ENCODE measurements at regions not wholly inside any gene's neighbourhood (a gene's known extent, or its start where the extent isn't known, plus 50 kb on each side); places are given as distances from the start of the nearest gene placed in this dataset.

- ATAC-seq (ENCODE audit: low read depth) (no peak), DNase-seq (no peak)
- POLR2A ChIA-PET, result no interaction called here
- H3K27ac Mint-ChIP-seq, result no peak overlapping the region
- no peaks in the 10 kb centered on the region for H3K27me3 Mint-ChIP-seq
- peaks cover 5% of the 10 kb centered on the region for H3K9me3 Mint-ChIP-seq
- H3K36me3 Mint-ChIP-seq, result no peaks in the 10 kb centered on the region
- peaks cover 2% of the 10 kb centered on the region for H3K4me1 Mint-ChIP-seq
- peak overlapping the region; percentile 15 for H3K4me3 Mint-ChIP-seq
Observed at GRCh38 chr14:46490238-46490685, 161.3 kb downstream of the RPL10L start.

GRCh38 chr14:46488374-46488773, 163.2 kb downstream of the RPL10L start:
- H3K9me3 Mint-ChIP-seq, result peaks cover 5% of the 10 kb centered on the region
- H3K4me3 Mint-ChIP-seq, result no peak overlapping the region
- H3K27me3 Mint-ChIP-seq, result no peaks in the 10 kb centered on the region
- H3K36me3 Mint-ChIP-seq, result no peaks in the 10 kb centered on the region
- no peak for DNase-seq
- ATAC-seq (ENCODE audit: low read depth), result no peak
- POLR2A ChIA-PET, result no interaction called here
- H3K27ac Mint-ChIP-seq, result no peak overlapping the region
- H3K4me1 Mint-ChIP-seq, result peaks cover 2% of the 10 kb centered on the region

GRCh38 chr14:46487582-46488350, 163.8 kb downstream of the RPL10L start:
- POLR2A ChIA-PET, result no interaction called here
- DNase-seq, result no peak
- Mint-ChIP-seq H3K36me3 (no peaks in the 10 kb centered on the region), H3K4me3 (no peak overlapping the region), H3K9me3 (peaks cover 4% of the 10 kb centered on the region), H3K27me3 (no peaks in the 10 kb centered on the region), H3K27ac (no peak overlapping the region), H3K4me1 (peaks cover 2% of the 10 kb centered on the region)
- no peak for ATAC-seq (ENCODE audit: low read depth)

- Mint-ChIP-seq H3K27me3 (no peaks in the 10 kb centered on the region), H3K4me3 (no peak overlapping the region), H3K9me3 (peaks cover 5% of the 10 kb centered on the region), H3K36me3 (no peaks in the 10 kb centered on the region), H3K27ac (no peak overlapping the region), H3K4me1 (no peaks in the 10 kb centered on the region)
- DNase-seq, result no peak
- ATAC-seq (ENCODE audit: low read depth), result no peak
- POLR2A ChIA-PET, result no interaction called here
Observed at GRCh38 chr14:46482200-46482599, 169.4 kb downstream of the RPL10L start.

- POLR2A ChIA-PET, result no interaction called here
- Mint-ChIP-seq H3K4me3 (no peak overlapping the region), H3K4me1 (no peaks in the 10 kb centered on the region), H3K36me3 (no peaks in the 10 kb centered on the region), H3K27ac (no peak overlapping the region), H3K9me3 (peaks cover 6% of the 10 kb centered on the region), H3K27me3 (no peaks in the 10 kb centered on the region)
- ATAC-seq (ENCODE audit: low read depth), result no peak
- no peak for DNase-seq
Observed at GRCh38 chr14:46480817-46481216, 170.8 kb downstream of the RPL10L start.

GRCh38 chr14:46472261-46472660, 179.3 kb downstream of the RPL10L start:
- POLR2A ChIA-PET, result no interaction called here
- H3K36me3 Mint-ChIP-seq, result no peaks in the 10 kb centered on the region
- no peak overlapping the region for H3K4me3 Mint-ChIP-seq
- no peak for ATAC-seq (ENCODE audit: low read depth)
- no peak overlapping the region for H3K27ac Mint-ChIP-seq
- H3K4me1 Mint-ChIP-seq, result no peaks in the 10 kb centered on the region
- H3K27me3 Mint-ChIP-seq, result no peaks in the 10 kb centered on the region
- no peak for DNase-seq
- H3K9me3 Mint-ChIP-seq, result peaks cover 3% of the 10 kb centered on the region

GRCh38 chr14:46464341-46464740, 187.2 kb downstream of the RPL10L start:
- peaks cover 4% of the 10 kb centered on the region for H3K9me3 Mint-ChIP-seq
- no peak overlapping the region for H3K27ac Mint-ChIP-seq

GRCh38 chr14:46451800-46452199, 199.8 kb downstream of the RPL10L start:
- Mint-ChIP-seq H3K9me3 (peaks cover 3% of the 10 kb centered on the region), H3K4me3 (no peak overlapping the region), H3K4me1 (no peaks in the 10 kb centered on the region), H3K36me3 (no peaks in the 10 kb centered on the region), H3K27ac (no peak overlapping the region), H3K27me3 (no peaks in the 10 kb centered on the region)
- POLR2A ChIA-PET, result no interaction called here
- DNase-seq, result no peak
- no peak for ATAC-seq (ENCODE audit: low read depth)

More at GRCh38 chr14:46464341-46464740, 187.2 kb downstream of the RPL10L start:
- no peak for ATAC-seq (ENCODE audit: low read depth)
- H3K4me3 Mint-ChIP-seq, result no peak overlapping the region
- DNase-seq, result no peak
- no peaks in the 10 kb centered on the region for H3K27me3 Mint-ChIP-seq
- POLR2A ChIA-PET, result no interaction called here
- H3K36me3 Mint-ChIP-seq, result no peaks in the 10 kb centered on the region
- H3K4me1 Mint-ChIP-seq, result no peaks in the 10 kb centered on the region

- peaks cover 9% of the 10 kb centered on the region for H3K9me3 Mint-ChIP-seq
- no peaks in the 10 kb centered on the region for H3K27me3 Mint-ChIP-seq
- POLR2A ChIA-PET, result no interaction called here
- H3K27ac Mint-ChIP-seq, result no peak overlapping the region
- no peak for DNase-seq
- ATAC-seq (ENCODE audit: low read depth), result no peak
- H3K4me3 Mint-ChIP-seq, result no peak overlapping the region
- H3K36me3 Mint-ChIP-seq, result no peaks in the 10 kb centered on the region
- H3K4me1 Mint-ChIP-seq, result no peaks in the 10 kb centered on the region
Observed at GRCh38 chr14:46444666-46445065, 206.9 kb downstream of the RPL10L start.

- Mint-ChIP-seq H3K36me3 (no peaks in the 10 kb centered on the region), H3K4me1 (no peaks in the 10 kb centered on the region), H3K4me3 (no peak overlapping the region), H3K27ac (no peak overlapping the region), H3K9me3 (peaks cover 4% of the 10 kb centered on the region), H3K27me3 (no peaks in the 10 kb centered on the region)
- POLR2A ChIA-PET, result no interaction called here
- no peak for ATAC-seq (ENCODE audit: low read depth)
- no peak for DNase-seq
Observed at GRCh38 chr14:46433381-46433780, 218.2 kb downstream of the RPL10L start.

- ATAC-seq (ENCODE audit: low read depth), result no peak
- no peaks in the 10 kb centered on the region for H3K27me3 Mint-ChIP-seq
- no peak overlapping the region for H3K27ac Mint-ChIP-seq
- no peaks in the 10 kb centered on the region for H3K36me3 Mint-ChIP-seq
- POLR2A ChIA-PET, result no interaction called here
- peaks cover 4% of the 10 kb centered on the region for H3K9me3 Mint-ChIP-seq
- DNase-seq, result no peak
- no peak overlapping the region for H3K4me3 Mint-ChIP-seq
- no peaks in the 10 kb centered on the region for H3K4me1 Mint-ChIP-seq
Observed at GRCh38 chr14:46432516-46432915, 219.1 kb downstream of the RPL10L start.

- Mint-ChIP-seq H3K4me1 (no peaks in the 10 kb centered on the region), H3K36me3 (peaks cover 1% of the 10 kb centered on the region), H3K4me3 (no peak overlapping the region), H3K9me3 (peaks cover 8% of the 10 kb centered on the region), H3K27me3 (no peaks in the 10 kb centered on the region), H3K27ac (no peak overlapping the region)
- no peak for ATAC-seq (ENCODE audit: low read depth)
- POLR2A ChIA-PET, result no interaction called here
- no peak for DNase-seq
Observed at GRCh38 chr14:46417066-46417465, 234.5 kb downstream of the RPL10L start.

- POLR2A ChIA-PET, result no interaction called here
- H3K4me1 Mint-ChIP-seq, result no peaks in the 10 kb centered on the region
Observed at GRCh38 chr14:46404865-46405811, 246.4 kb downstream of the RPL10L start.

More at GRCh38 chr14:46404865-46405811, 246.4 kb downstream of the RPL10L start:
- ATAC-seq (ENCODE audit: low read depth) (no peak), DNase-seq (no peak)
- Mint-ChIP-seq H3K36me3 (no peaks in the 10 kb centered on the region), H3K27me3 (no peaks in the 10 kb centered on the region), H3K4me3 (no peak overlapping the region), H3K27ac (no peak overlapping the region), H3K9me3 (peaks cover 2% of the 10 kb centered on the region)
